CD14-positive monocyte (primary cell): ENCODE measurements at regions not wholly inside any gene's neighbourhood (a gene's known extent, or its start where the extent isn't known, plus 50 kb on each side); places are given as distances from the start of the nearest gene placed in this dataset.

ENCODE experiments used
- DNase-seq, 3 donors: peaks; one replicate each; pipeline ENCODE4 v3.0.0-alpha.2; 2011 to 2022
- H2AFZ ChIP-seq: 2 replicates; pipeline ENCODE4 v1.6.0; 2012; ENCODE audit warnings: mild to moderate bottlenecking, low read depth, low read length, inconsistent platforms; ENCODE audit not compliant: insufficient read depth, poor library complexity, severe bottlenecking
- H3K27ac ChIP-seq, 2 donors: 1 replicate in 1 of 2; 2 replicates in 1 of 2; pipeline ENCODE4 v1.5.1; 2012 to 2013; ENCODE audit warnings: low read length in 2 of 2, control low read depth in 1 of 2, inconsistent platforms in 1 of 2, low read depth in 1 of 2, mild to moderate bottlenecking in 1 of 2
- H3K27me3 ChIP-seq, 2 donors: one replicate each; pipeline versions ENCODE4 v1.6.0 to v1.6.1; 2011 to 2013; ENCODE audit warnings: low read length in 2 of 2; ENCODE audit not compliant: control insufficient read depth in 2 of 2, insufficient read depth in 2 of 2
- H3K36me3 ChIP-seq, 2 donors: replicated peaks in 1 of 2; 1 replicate in 1 of 2; 2 replicates in 1 of 2; pipeline versions ENCODE4 v1.5.1 to v1.6.1; 2012 to 2013; ENCODE audit warnings: low read length in 2 of 2, control low read depth in 1 of 2, inconsistent platforms in 1 of 2, mild to moderate bottlenecking in 1 of 2; ENCODE audit not compliant: insufficient read depth in 2 of 2, control insufficient read depth in 1 of 2
- H3K4me1 ChIP-seq, 2 donors: 1 replicate in 1 of 2; 2 replicates in 1 of 2; pipeline versions ENCODE4 v1.5.1 to v1.6.1; 2012 to 2013; ENCODE audit warnings: low read length in 2 of 2, control low read depth in 1 of 2, inconsistent platforms in 1 of 2, mild to moderate bottlenecking in 1 of 2, moderate library complexity in 1 of 2; ENCODE audit not compliant: insufficient read depth in 2 of 2, control insufficient read depth in 1 of 2
- H3K4me2 ChIP-seq: replicated peaks from 2 replicates; pipeline ENCODE3; 2012; ENCODE audit warnings: low read length, moderate library complexity, mild to moderate bottlenecking; ENCODE audit not compliant: poor library complexity, severe bottlenecking; ENCODE audit errors: extremely low read depth
- H3K4me3 ChIP-seq, 3 experiments: fragments of 200-600 bp in 1 of 3; sonication (generic) in 1 of 3; replicated peaks in 1 of 3; 1 replicate in 2 of 3; 2 replicates in 1 of 3; pipeline ENCODE4 v1.5.1; 2011 to 2013; ENCODE audit warnings: low read length in 3 of 3, mild to moderate bottlenecking in 3 of 3, control low read depth in 2 of 3, low read depth in 2 of 3, inconsistent platforms in 1 of 3, moderate library complexity in 1 of 3
- H3K79me2 ChIP-seq: 2 replicates; pipeline ENCODE4 v1.6.0; 2012; ENCODE audit warnings: mild to moderate bottlenecking, control low read depth, inconsistent platforms, low read length, moderate library complexity; ENCODE audit not compliant: insufficient read depth
- H3K9ac ChIP-seq: 2 replicates; pipeline ENCODE4 v1.6.0; 2017; ENCODE audit warnings: low read length, mild to moderate bottlenecking; ENCODE audit not compliant: insufficient read depth, poor library complexity, severe bottlenecking
- H3K9me3 ChIP-seq, 2 donors: replicated peaks in 1 of 2; 1 replicate in 1 of 2; 2 replicates in 1 of 2; pipeline versions ENCODE4 v1.5.1 to v1.6.1; 2012 to 2013; ENCODE audit warnings: low read length in 2 of 2, control low read depth in 1 of 2; ENCODE audit not compliant: control insufficient read depth in 1 of 2, insufficient read depth in 1 of 2
- H4K20me1 ChIP-seq: 2 replicates; pipeline ENCODE4 v1.6.0; 2012; ENCODE audit warnings: mild to moderate bottlenecking, low read length, control low read depth, moderate library complexity; ENCODE audit not compliant: insufficient read depth
- H3K27ac Mint-ChIP-seq, 7 donors: one replicate each; pipeline ENCODE4 v1.8.0; 2020; ENCODE audit warnings: mild to moderate bottlenecking in 7 of 7, mixed read lengths in 7 of 7, moderate library complexity in 6 of 7, inconsistent platforms in 2 of 7
- H3K27me3 Mint-ChIP-seq, 3 donors: one replicate each; pipeline ENCODE4 v1.8.0; 2021 to 2022; ENCODE audit warnings: low read depth in 3 of 3, mild to moderate bottlenecking in 3 of 3, mixed read lengths in 3 of 3, moderate library complexity in 3 of 3, inconsistent platforms in 1 of 3
- H3K36me3 Mint-ChIP-seq, 2 donors: one replicate each; pipeline ENCODE4 v1.8.0; 2020; ENCODE audit warnings: mixed read lengths in 2 of 2, inconsistent platforms in 1 of 2, mild to moderate bottlenecking in 1 of 2
- H3K4me1 Mint-ChIP-seq: one replicate; pipeline ENCODE4 v1.8.0; 2020; ENCODE audit warnings: mild to moderate bottlenecking, mixed read lengths
- H3K4me3 Mint-ChIP-seq, 2 donors: one replicate each; pipeline ENCODE4 v1.8.0; 2020; ENCODE audit warnings: mild to moderate bottlenecking in 2 of 2, mixed read lengths in 2 of 2, moderate library complexity in 1 of 2
- H3K9me3 Mint-ChIP-seq, 7 donors: one replicate each; pipeline ENCODE4 v1.8.0; 2020 to 2022; ENCODE audit warnings: mixed read lengths in 7 of 7, mild to moderate bottlenecking in 6 of 7, moderate library complexity in 6 of 7, inconsistent platforms in 2 of 7
- WGBS: methylation state at CpG from one replicate; pipeline ENCODE4 v1.1.5; 2013; ENCODE audit warnings: missing lambda C conversion rate; ENCODE audit not compliant: insufficient coverage; 5-methylcytosine and 5-hydroxymethylcytosine counted together
- intact Hi-C, 2 donors: fragments of 100-400 bp; cut with micrococcal nuclease; formaldehyde crosslinking; loops; one replicate each; pipeline versions ENCODE4 v1.15.0 to v1.15.1; 2023
- TF ChIP-seq, protein P1 (sequence below): fragments of 200-600 bp; IDR thresholded peaks from one replicate; pipeline ENCODE4 v1.8.0; 2022; ENCODE audit warnings: antibody characterized with exemption, mild to moderate bottlenecking

DNA sequence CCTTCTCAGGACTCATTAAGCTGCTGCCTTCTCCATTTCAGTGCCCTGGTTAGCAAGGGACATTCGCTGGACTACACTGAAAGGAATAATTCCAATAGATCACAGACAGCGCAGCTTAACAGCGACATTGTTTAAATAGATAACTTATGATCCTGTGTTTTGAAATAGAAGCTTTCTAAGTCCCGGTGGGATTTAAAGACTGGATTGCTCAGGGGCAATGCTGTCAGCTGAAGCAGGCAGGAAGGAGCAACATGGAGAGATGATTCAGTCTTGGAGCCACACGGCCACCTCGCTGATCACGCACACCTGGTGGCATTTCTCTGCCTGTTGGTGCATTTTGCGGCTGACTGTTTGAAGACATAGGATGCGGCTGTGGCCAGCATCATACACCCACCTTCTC is 292.0 kb downstream of the FOXL1 start:
- Histone ChIP-seq H3K27ac (no peak overlapping the region), H3K4me2 (no peak overlapping the region), H3K9me3 (peaks cover 0 to 5% of the 10 kb centered on the region in 2 donors), H3K4me1 (no peaks in the 10 kb centered on the region), H3K27me3 (no peaks in the 10 kb centered on the region), H3K36me3 (no peaks in the 10 kb centered on the region), H2AFZ (no peak overlapping the region), H3K9ac (no peak overlapping the region), H3K79me2 (no peaks in the 10 kb centered on the region), H4K20me1 (no peaks in the 10 kb centered on the region), H3K4me3 (no peak overlapping the region)
- TF ChIP-seq, protein P1, sequence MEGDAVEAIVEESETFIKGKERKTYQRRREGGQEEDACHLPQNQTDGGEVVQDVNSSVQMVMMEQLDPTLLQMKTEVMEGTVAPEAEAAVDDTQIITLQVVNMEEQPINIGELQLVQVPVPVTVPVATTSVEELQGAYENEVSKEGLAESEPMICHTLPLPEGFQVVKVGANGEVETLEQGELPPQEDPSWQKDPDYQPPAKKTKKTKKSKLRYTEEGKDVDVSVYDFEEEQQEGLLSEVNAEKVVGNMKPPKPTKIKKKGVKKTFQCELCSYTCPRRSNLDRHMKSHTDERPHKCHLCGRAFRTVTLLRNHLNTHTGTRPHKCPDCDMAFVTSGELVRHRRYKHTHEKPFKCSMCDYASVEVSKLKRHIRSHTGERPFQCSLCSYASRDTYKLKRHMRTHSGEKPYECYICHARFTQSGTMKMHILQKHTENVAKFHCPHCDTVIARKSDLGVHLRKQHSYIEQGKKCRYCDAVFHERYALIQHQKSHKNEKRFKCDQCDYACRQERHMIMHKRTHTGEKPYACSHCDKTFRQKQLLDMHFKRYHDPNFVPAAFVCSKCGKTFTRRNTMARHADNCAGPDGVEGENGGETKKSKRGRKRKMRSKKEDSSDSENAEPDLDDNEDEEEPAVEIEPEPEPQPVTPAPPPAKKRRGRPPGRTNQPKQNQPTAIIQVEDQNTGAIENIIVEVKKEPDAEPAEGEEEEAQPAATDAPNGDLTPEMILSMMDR, result no peak
- Mint-ChIP-seq H3K27ac (no peak overlapping the region), H3K4me3 (no peak overlapping the region), H3K27me3 (peaks cover 2 to 5% (median 5%) of the 10 kb centered on the region in 3 donors), H3K9me3 (peaks cover 0 to 2% (median 0%) of the 10 kb centered on the region in 7 donors), H3K36me3 (no peaks in the 10 kb centered on the region), H3K4me1 (no peaks in the 10 kb centered on the region)
- WGBS, result 86% methylated on average over 3 of the region's 9 CpGs
- no peak for DNase-seq
- intact Hi-C loops, result no loop called here

DNA sequence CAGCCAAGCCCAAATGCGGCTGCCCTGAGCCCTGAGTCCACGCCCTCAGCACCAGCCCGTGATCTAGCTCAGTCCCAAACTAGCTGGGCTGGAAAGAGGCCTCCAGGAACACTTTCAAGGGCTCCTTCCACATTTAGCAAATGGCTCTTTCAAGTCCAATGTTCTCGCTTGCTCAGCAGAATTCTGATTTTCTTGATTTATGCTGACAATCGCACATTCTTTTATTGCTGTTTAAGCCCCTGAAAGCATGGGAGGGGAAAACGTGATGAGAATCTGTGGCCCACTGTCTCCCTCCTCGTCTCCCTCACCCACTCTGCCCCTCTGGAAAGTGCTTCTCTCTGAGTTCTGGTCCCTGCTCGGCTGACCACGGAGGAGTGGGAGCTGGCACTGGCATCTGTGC is 293.8 kb downstream of the FOXL1 start:
- no peaks in the 10 kb centered on the region for H3K79me2 ChIP-seq
- intact Hi-C loops, result no loop called here
- no peaks in the 10 kb centered on the region for H3K4me1 ChIP-seq
- H3K9ac ChIP-seq, result no peak overlapping the region
- Mint-ChIP-seq H3K9me3 (peaks cover 0 to 2% (median 0%) of the 10 kb centered on the region in 7 donors), H3K4me3 (no peak overlapping the region), H3K27me3 (peaks cover 3 to 12% (median 8%) of the 10 kb centered on the region in 3 donors), H3K4me1 (no peaks in the 10 kb centered on the region), H3K36me3 (no peaks in the 10 kb centered on the region), H3K27ac (peak overlapping the region in 1 of 7 donors; percentile 42)
- no peak for DNase-seq
- no peaks in the 10 kb centered on the region for H3K36me3 ChIP-seq
- H3K4me2 ChIP-seq, result no peak overlapping the region
- H3K4me3 ChIP-seq, result no peak overlapping the region
- TF ChIP-seq, protein P1, result no peak
- no peaks in the 10 kb centered on the region for H4K20me1 ChIP-seq
- peaks cover 0 to 5% of the 10 kb centered on the region in 2 donors for H3K9me3 ChIP-seq
- H2AFZ ChIP-seq, result no peak overlapping the region
- no peak overlapping the region for H3K27ac ChIP-seq
- 97% methylated on average over 7 of the region's 9 CpGs for WGBS
- H3K27me3 ChIP-seq, result peaks cover under 1 to 5% of the 10 kb centered on the region in 2 donors
